K562 (cell line): ENCODE measurements at regions not wholly inside any gene's neighbourhood (a gene's known extent, or its start where the extent isn't known, plus 50 kb on each side); places are given as distances from the start of the nearest gene placed in this dataset.

Source experiments
- E2F4 ChIP-seq: sonication (generic); formaldehyde crosslinking; IDR thresholded peaks from 2 replicates; pipeline ENCODE4 v1.8.0; 2022; ENCODE audit warnings: mild to moderate bottlenecking, low read depth, missing genetic modification reagents
- FOXA1 ChIP-seq: fragments of 450-650 bp; IDR thresholded peaks from 2 replicates; pipeline ENCODE4 v1.6.1; 2016; ENCODE audit warnings: mild to moderate bottlenecking, borderline replicate concordance
- GABPB2 ChIP-seq: fragments of 250-450 bp; sonication (Bioruptor Pico); conservative IDR thresholded peaks from 2 replicates; pipeline ENCODE4 v1.5.1; 2021; ENCODE audit warnings: mild to moderate bottlenecking
- KLF13 ChIP-seq: fragments of 450-650 bp; IDR thresholded peaks from 2 replicates; pipeline ENCODE4 v1.6.1; 2016; ENCODE audit warnings: missing genetic modification characterization, low read depth, mild to moderate bottlenecking, missing compliant biosample characterization, moderate library complexity, borderline replicate concordance
- RNF219 ChIP-seq: fragments of 250-450 bp; sonication (Bioruptor Pico); IDR thresholded peaks from 2 replicates; pipeline ENCODE4 v1.5.0; 2022; ENCODE audit warnings: mild to moderate bottlenecking
- SLC30A9 ChIP-seq: fragments of 250-450 bp; sonication (Bioruptor Pico); IDR thresholded peaks from 2 replicates; pipeline ENCODE4 v1.8.0; 2022; ENCODE audit warnings: mild to moderate bottlenecking, moderate library complexity
- SMARCC2 ChIP-seq: fragments of 450-650 bp; IDR thresholded peaks from 2 replicates; pipeline ENCODE4 v1.6.1; 2017; ENCODE audit warnings: antibody characterized with exemption, moderate library complexity, mild to moderate bottlenecking, low read depth
- SNAPC5 ChIP-seq: fragments of 250-450 bp; sonication (Bioruptor Pico); IDR thresholded peaks from 2 replicates; pipeline ENCODE4 v1.8.0; 2021; ENCODE audit warnings: moderate library complexity, mild to moderate bottlenecking, inconsistent platforms
- TGIF2 ChIP-seq: sonication (generic); formaldehyde crosslinking; IDR thresholded peaks from 2 replicates; pipeline ENCODE4 v1.8.1; 2022; ENCODE audit warnings: mild to moderate bottlenecking, missing genetic modification reagents, moderate library complexity
- TSC22D4 ChIP-seq: fragments of 450-650 bp; IDR thresholded peaks from 2 replicates; pipeline ENCODE4 v1.6.1; 2016; ENCODE audit warnings: missing genetic modification characterization, missing biosample characterization, control low read depth
- XRCC5 ChIP-seq: fragments of 200-400 bp; formaldehyde crosslinking; IDR thresholded peaks from 2 replicates; pipeline ENCODE4 v1.6.1; 2017; ENCODE audit warnings: low read depth, mild to moderate bottlenecking, low read length
- YY1 ChIP-seq, 3 experiments: IDR thresholded peaks; 2 replicates each; pipeline ENCODE4 v1.6.1; 2011; ENCODE audit warnings: low read length in 2 of 3, mild to moderate bottlenecking in 2 of 3, moderate library complexity in 2 of 3, borderline replicate concordance in 1 of 3, control low read depth in 1 of 3, low read depth in 1 of 3; ENCODE audit not compliant: insufficient read depth in 3 of 3, insufficient replicate concordance in 2 of 3, control insufficient read depth in 1 of 3, insufficient read length in 1 of 3; ENCODE audit errors: extremely low read depth in 1 of 3
- ZNF274 ChIP-seq: IDR thresholded peaks from 2 replicates; pipeline ENCODE4 v1.6.1; 2011; ENCODE audit warnings: low read depth, mild to moderate bottlenecking, low read length, moderate library complexity, borderline replicate concordance
- ZNF695 ChIP-seq: fragments of 450-650 bp; formaldehyde crosslinking; IDR thresholded peaks from 2 replicates; pipeline ENCODE4 v1.4.0; 2020; ENCODE audit warnings: mild to moderate bottlenecking, moderate library complexity
- TF ChIP-seq, protein P1 (sequence below): sonication (generic); formaldehyde crosslinking; IDR thresholded peaks from 2 replicates; pipeline ENCODE4 v1.8.0; 2022; ENCODE audit warnings: mild to moderate bottlenecking, missing genetic modification reagents
- TF ChIP-seq, protein P2 (sequence below): fragments of 250-450 bp; sonication (Bioruptor Pico); IDR thresholded peaks from 2 replicates; pipeline ENCODE4 v1.4.0; 2020; ENCODE audit warnings: mild to moderate bottlenecking, moderate library complexity, borderline replicate concordance
- TF ChIP-seq, protein P3 (sequence below): sonication (generic); formaldehyde crosslinking; IDR thresholded peaks from 2 replicates; pipeline ENCODE4 v1.8.1; 2022; ENCODE audit warnings: missing genetic modification reagents

DNA sequence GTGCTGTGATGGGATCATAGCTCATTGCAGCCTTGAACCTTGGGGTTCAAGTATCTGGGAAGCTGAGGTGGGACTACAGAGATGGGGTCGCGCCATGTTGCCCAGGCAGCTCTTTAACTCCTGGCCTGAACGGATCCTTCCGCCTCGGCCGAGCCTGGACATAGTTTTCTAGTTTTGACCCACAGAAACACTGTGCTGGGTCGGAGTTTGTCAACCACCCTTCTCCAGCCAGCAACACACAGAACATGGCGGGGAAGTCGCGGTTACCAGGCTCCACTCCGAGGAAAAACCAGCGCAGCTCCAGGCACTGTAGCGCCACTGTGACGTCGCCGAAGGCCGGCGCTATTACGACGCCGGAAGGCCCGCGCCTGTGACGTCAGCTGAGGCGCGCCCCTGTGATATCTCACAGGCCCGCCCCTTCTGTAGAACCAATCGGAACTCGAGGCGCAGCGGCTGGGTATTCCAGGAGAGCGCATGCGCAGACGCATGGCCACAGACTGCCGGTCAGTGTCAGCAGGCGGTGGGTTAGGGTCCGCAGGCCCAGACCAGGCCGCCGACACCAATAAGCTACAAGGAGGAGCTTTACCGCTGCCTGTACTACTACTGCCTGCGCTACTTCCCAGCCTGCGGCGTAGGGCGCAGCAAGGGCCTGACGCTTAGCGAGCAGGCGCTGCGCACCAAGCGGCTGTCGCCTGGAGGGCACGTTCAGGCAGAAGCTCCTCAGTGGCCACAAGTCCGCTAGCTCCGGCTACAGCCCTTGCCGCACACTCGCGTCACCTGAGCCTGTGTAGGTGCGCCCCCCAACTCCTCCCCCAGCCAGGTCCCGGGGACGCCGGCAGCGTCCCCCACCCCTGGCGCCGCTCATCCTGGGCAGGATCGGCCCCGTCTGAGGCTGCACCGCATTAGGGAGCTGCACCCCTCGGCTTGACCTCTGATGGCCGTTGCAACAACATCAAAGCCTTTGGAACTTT, 135.2 kb upstream of the KCTD7 start (continued):
- TF ChIP-seq GABPB2 (CRISPR knock-in tag) (no peak; the same call in 1 of the 2 replicates), SMARCC2 (no peak; the same call in 1 of the 2 replicates), SNAPC5 (CRISPR knock-in tag) (no peak), ZNF274 (no peak), YY1 (IDR thresholded peaks at IDR 0.05; ENCODE audit: borderline replicate concordance in 1 of 3, control insufficient read depth in 1 of 3, extremely low read depth in 1 of 3, insufficient read depth in 3 of 3, insufficient read length in 1 of 3, insufficient replicate concordance in 2 of 3, low read depth in 1 of 3, low read length in 2 of 3) (peak in 2 of 3 experiments; percentile 77 to 83), E2F4 (CRISPR knock-in tag) (peak; percentile 50; the same call in 1 of the 2 replicates), KLF13 (tag) (no peak), TSC22D4 (tag) (no peak), ZNF695 (CRISPR knock-in tag) (no peak), SLC30A9 (CRISPR knock-in tag) (no peak), XRCC5 (no peak), TGIF2 (CRISPR knock-in tag) (no peak), RNF219 (CRISPR knock-in tag) (no peak), FOXA1 (no peak)
- TF ChIP-seq, protein P1, sequence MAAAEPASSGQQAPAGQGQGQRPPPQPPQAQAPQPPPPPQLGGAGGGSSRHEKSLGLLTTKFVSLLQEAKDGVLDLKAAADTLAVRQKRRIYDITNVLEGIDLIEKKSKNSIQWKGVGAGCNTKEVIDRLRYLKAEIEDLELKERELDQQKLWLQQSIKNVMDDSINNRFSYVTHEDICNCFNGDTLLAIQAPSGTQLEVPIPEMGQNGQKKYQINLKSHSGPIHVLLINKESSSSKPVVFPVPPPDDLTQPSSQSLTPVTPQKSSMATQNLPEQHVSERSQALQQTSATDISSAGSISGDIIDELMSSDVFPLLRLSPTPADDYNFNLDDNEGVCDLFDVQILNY: no peak
- TF ChIP-seq, protein P2, sequence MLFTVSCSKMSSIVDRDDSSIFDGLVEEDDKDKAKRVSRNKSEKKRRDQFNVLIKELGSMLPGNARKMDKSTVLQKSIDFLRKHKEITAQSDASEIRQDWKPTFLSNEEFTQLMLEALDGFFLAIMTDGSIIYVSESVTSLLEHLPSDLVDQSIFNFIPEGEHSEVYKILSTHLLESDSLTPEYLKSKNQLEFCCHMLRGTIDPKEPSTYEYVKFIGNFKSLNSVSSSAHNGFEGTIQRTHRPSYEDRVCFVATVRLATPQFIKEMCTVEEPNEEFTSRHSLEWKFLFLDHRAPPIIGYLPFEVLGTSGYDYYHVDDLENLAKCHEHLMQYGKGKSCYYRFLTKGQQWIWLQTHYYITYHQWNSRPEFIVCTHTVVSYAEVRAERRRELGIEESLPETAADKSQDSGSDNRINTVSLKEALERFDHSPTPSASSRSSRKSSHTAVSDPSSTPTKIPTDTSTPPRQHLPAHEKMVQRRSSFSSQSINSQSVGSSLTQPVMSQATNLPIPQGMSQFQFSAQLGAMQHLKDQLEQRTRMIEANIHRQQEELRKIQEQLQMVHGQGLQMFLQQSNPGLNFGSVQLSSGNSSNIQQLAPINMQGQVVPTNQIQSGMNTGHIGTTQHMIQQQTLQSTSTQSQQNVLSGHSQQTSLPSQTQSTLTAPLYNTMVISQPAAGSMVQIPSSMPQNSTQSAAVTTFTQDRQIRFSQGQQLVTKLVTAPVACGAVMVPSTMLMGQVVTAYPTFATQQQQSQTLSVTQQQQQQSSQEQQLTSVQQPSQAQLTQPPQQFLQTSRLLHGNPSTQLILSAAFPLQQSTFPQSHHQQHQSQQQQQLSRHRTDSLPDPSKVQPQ (CRISPR knock-in tag): no peak
- TF ChIP-seq, protein P3, sequence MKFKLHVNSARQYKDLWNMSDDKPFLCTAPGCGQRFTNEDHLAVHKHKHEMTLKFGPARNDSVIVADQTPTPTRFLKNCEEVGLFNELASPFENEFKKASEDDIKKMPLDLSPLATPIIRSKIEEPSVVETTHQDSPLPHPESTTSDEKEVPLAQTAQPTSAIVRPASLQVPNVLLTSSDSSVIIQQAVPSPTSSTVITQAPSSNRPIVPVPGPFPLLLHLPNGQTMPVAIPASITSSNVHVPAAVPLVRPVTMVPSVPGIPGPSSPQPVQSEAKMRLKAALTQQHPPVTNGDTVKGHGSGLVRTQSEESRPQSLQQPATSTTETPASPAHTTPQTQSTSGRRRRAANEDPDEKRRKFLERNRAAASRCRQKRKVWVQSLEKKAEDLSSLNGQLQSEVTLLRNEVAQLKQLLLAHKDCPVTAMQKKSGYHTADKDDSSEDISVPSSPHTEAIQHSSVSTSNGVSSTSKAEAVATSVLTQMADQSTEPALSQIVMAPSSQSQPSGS (CRISPR knock-in tag): no peak
